Gastrocnemius medialis (tissue), 4 donors: ENCODE measurements at regions not wholly inside any gene's neighbourhood (a gene's known extent, or its start where the extent isn't known, plus 50 kb on each side); places are given as distances from the start of the nearest gene placed in this dataset.

ENCODE experiments used
- CTCF ChIP-seq, 5 experiments: fragments of 450-650 bp in 3 of 5; fragments of 200-600 bp in 2 of 5; sonication (generic) in 2 of 5; IDR thresholded peaks in 4 of 5; conservative IDR thresholded peaks in 1 of 5; 1 replicate in 4 of 5; 2 replicates in 1 of 5; pipeline ENCODE4 v1.5.1; 2016 to 2019; ENCODE audit warnings: antibody characterized with exemption in 5 of 5, mild to moderate bottlenecking in 3 of 5, moderate library complexity in 3 of 5
- POLR2A ChIP-seq, 2 donors: fragments of 450-650 bp; IDR thresholded peaks; one replicate each; pipeline ENCODE4 v1.6.1; 2017; ENCODE audit warnings: antibody characterized with exemption in 2 of 2, mild to moderate bottlenecking in 2 of 2, moderate library complexity in 2 of 2

- TF ChIP-seq POLR2A (IDR thresholded peaks at IDR 0.05), result no peak
- TF ChIP-seq CTCF (IDR thresholded peaks at IDR 0.05 in 4 of 5, conservative IDR thresholded peaks at IDR 0.05 in 1 of 5), result no peak
Observed at GRCh38 chr9:89766991-89767390, 162.2 kb downstream of the GADD45G start.
